Posterior cingulate gyrus (tissue), 11 donors: ENCODE measurements at regions not wholly inside any gene's neighbourhood (a gene's known extent, or its start where the extent isn't known, plus 50 kb on each side); places are given as distances from the start of the nearest gene placed in this dataset.
A peak's percentile ranks its signal among the peaks of the same experiment; 100 is the strongest.

Experiments
- DNase-seq, 10 donors: peaks; one replicate each; pipeline versions ENCODE4 v3.0.0 to v3.0.0-alpha.2; 2020 to 2021; ENCODE audit warnings: mixed read lengths in 3 of 10
- intact Hi-C: fragments of 100-400 bp; cut with DNase I; formaldehyde crosslinking; loops from one replicate; pipeline ENCODE4 v1.15.1; 2023

DNA sequence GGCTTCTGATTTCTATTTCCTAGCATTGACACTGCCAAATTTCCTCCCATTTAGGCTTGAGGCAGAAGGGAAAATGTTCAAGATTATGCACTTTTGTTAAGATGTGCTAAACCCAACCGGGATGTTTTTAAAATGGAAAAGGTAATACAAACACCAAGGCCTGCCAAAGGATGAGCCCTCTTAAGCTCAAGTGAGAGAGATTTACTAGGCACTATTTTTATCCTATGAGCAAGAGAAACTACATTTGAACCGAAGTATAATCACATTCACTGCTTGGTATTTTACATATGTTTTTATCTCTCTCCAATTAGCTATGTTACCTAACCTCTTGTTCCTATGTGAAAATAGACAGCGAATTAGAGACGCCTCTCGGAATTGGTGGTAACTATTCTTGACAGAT is 295.8 kb downstream of the GABRB3 start:
- intact Hi-C loops = no loop called here
- no peak for DNase-seq

GRCh38 chr15:26475554-26475953 is 297.3 kb downstream of the GABRB3 start:
- intact Hi-C loops = no loop called here
- no peak for DNase-seq

DNA sequence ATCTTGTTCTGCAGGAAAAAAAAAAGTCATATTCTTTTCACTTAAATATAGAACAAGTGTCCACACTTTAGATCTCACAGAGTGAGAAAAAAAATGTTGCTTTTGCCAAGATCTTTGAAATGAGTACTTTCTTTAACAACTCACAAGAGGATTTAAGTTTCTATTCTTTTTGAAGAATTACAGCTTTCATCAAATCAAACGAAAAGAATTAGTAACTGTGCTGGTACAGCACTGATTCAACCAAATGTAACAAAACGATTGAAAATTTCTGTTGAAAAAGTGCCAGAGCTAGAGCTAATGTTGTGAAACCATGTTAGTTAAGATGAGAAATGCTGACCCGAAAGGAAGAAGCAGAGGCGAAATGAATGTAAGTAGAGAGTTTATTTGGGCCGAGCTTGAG is 300.2 kb downstream of the GABRB3 start:
- intact Hi-C loops = no loop called here

DNA sequence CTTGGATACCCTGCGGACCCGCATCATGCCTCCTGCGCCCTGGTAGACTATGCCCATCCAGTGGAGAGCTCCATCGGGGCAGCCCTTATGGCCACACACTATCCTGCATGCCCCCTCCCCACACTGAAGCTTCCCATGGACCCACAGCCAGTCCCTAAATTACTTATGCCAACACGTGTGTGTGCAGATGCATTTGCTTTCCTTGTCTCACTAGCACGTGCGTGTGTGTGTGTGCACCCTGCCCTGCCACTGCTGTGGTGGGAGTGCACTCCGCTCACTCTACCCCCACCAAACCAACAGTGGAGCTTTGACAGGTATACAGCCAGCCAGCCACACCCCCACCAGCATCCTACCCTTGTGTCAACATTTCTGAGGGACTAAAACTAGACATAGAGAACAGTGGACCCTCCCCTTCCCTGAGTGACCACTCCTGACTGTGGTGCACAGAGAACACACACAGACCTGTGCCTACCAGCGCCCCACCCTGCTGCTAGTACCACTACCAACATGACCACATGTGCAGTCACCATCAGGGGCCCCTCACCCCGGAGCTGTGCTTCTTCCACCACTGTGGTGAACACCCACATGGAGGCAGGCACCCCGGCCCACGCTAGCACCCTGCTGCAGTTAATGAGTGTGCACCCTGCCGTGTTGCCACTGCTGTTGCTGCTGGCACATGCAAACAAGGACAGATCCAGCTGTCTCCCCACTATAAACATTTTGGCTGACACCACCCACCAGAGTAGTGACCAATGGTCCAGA is 310.8 kb downstream of the GABRB3 start:
- no peak for DNase-seq
- intact Hi-C loops = no loop called here

More for the DNA sequence above, 300.2 kb downstream of the GABRB3 start:
- DNase-seq = no peak

DNA sequence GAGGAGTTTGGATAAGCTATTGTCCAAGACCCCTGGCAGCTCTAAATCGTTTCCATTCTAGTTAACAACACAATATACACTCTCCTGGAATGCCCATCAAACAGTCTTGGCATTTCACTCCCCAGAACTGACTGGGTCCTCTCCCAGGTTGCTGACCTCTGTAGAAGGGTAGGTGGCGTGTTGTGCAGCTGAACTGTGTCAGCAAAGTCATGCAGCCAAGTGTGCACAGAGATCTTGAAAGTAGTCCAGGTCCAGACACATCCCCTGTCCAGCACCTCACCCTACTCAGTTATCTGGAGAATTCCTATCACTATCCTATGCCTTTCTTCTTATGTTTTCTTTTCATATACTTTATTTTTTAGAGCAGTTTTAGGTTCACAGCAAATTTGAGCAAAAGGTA is 312.7 kb downstream of the GABRB3 start:
- intact Hi-C loops = no loop called here

GRCh38 chr15:26455828-26456227 is 317.0 kb downstream of the GABRB3 start:
- DNase-seq = no peak
- intact Hi-C loops = no loop called here

More for the DNA sequence above, 312.7 kb downstream of the GABRB3 start:
- no peak for DNase-seq

DNA sequence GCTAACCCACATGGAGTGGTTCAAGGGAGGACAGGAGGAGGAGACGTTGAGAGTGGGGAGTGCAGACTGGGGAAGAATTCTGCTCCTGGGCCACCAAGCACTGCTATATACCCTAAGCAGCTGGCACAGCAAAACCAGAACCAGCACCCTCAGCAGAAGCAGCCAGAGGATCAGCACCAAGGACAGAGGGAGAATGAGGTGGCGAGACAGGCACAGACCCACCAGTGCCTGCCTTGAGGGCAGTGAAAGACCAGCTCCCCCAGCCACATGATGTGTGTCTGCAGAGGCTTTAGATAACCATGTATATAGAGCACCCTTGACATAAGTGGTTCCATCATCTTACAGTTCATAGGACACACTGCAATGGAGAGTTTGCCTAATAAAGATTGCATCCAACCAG is 319.0 kb downstream of the GABRB3 start:
- intact Hi-C loops = no loop called here
- no peak for DNase-seq

GRCh38 chr15:26451995-26452394 is 320.9 kb downstream of the GABRB3 start:
- DNase-seq = no peak
- intact Hi-C loops = no loop called here

DNA sequence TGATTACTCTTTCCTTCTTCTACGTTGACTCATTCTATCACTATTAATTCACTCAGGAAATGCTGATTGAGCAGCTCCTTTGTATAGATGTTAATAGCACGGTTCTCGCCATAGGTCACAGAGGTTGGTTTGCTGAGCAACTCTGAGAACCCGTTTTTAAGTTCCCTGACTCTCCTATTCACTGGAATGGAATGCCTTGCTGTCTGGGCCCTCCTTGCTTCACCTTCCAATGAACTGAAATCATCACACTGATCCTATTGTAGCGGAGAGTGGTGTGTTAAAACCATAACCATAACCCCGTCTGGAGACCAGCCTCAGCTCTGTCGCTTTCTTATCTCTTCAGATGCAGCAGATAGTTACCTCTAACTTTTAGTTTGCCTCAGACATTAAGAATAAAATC is 323.6 kb downstream of the GABRB3 start:
- DNase-seq = no peak
- intact Hi-C loops = no loop called here

GRCh38 chr15:26443321-26443720 is 329.5 kb downstream of the GABRB3 start:
- intact Hi-C loops = no loop called here
- DNase-seq = no peak

DNA sequence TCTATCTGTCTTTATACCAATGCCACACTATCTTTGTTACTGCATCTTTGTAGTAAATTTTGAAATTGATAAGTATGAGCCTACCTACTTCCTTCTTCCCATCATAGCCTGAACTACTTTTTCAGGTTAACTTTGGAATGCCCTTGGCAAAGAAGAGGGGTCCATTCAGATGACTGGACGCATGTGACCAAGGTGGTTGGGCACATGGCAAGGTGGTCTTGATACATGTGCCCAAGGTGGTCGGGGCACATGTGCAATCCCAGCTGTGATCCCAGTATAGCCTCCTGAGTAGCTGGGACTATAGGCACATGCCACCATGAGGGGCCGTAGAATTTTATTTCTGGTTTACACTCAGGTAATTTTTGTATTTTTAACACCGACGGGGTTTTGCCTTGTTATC is 330.2 kb downstream of the GABRB3 start:
- intact Hi-C loops = no loop called here
- DNase-seq = no peak

- intact Hi-C loops = no loop called here
Observed at GRCh38 chr15:26439681-26440080, 333.2 kb downstream of the GABRB3 start.

DNA sequence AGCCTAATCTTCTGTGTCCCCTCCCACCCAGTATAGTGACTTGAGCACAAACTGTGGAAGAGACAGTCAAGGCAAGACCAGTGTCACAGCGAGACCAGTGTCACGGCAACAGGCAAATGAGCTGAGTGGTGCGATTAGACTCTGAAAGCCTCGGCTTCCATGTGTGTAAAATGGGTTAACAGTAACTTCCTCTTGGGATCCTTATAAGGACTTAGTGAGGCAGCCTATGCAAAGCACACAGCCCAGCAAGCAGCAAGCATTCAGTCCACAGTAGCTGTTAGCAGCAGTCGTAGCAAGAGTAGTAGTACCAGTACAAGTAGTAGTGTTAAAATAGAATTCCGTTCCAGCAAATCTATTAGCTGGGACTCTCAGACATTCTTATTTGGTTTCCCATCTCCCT is 334.1 kb downstream of the GABRB3 start:
- intact Hi-C loops = no loop called here
- DNase-seq = no peak

More at GRCh38 chr15:26439681-26440080, 333.2 kb downstream of the GABRB3 start:
- DNase-seq = no peak

- no peak for DNase-seq
- intact Hi-C loops = no loop called here
Observed at GRCh38 chr15:26438316-26438715, 334.6 kb downstream of the GABRB3 start.

DNA sequence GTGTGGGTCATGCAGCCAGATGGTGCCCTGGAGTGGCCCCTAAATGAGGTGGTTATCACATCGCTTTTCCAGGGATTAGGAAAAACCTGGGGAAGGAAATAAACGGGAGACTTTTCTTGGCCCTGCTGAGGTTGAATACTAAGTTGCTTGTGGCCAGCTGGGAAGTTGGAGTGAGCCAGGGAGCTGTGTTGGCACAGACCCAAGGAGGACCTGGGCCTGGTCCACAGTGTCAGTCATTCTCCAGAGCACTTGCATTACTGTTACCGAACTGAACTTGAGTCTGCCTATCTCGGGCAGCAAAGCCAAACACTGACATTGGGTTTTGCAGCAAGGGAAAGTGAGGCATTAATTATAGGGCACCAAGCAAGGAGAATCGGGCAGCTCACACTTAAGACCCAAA is 339.0 kb downstream of the GABRB3 start:
- DNase-seq = peak in 1 of 10 donors; percentile 66
- intact Hi-C loops = no loop called here

DNA sequence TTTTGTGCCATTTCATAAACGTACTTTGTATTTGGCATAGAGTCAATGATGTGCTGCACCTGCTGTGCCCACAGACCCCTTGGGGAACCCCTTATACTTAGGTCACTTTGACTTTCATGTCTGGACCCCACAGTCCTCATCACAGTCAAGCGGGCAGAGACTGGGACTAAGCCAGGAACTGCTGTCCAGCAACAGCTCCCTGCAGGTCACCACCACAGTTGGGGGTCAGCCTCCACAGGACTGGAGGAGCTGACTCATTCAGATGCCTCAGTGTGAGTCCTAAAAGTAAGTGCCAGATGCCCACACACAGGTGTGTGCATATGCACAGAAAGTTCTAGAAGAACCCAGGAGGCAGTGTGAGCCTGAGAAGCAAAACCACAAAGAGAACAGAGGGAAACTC is 339.8 kb downstream of the GABRB3 start:
- DNase-seq = peak in 1 of 10 donors; percentile 55
- intact Hi-C loops = no loop called here

GRCh38 chr15:26421065-26421464 is 351.8 kb downstream of the GABRB3 start:
- no peak for DNase-seq
- intact Hi-C loops = no loop called here

DNA sequence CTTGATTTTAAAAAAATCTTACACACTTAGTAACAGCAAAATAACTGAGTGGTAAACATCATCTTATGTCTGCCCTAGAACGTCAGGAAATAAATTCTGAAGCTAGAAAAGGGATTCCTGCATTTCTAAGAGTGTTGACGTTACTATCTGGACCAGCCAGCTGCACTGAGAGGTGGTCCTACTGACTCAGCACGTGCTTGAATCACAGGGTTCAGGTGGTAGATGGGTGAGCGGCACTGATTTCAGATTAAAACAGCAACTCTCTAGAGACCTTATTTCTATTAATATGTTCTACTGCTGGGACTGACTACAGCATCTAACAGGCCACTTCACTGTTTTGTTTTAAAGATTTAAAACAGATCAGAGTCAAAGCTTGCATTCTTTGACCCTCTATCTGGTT is 377.2 kb downstream of the GABRB3 start:
- no peak for DNase-seq
- intact Hi-C loops = no loop called here

- DNase-seq = no peak
- intact Hi-C loops = no loop called here
Observed at GRCh38 chr15:26394801-26395200, 378.1 kb downstream of the GABRB3 start.

DNA sequence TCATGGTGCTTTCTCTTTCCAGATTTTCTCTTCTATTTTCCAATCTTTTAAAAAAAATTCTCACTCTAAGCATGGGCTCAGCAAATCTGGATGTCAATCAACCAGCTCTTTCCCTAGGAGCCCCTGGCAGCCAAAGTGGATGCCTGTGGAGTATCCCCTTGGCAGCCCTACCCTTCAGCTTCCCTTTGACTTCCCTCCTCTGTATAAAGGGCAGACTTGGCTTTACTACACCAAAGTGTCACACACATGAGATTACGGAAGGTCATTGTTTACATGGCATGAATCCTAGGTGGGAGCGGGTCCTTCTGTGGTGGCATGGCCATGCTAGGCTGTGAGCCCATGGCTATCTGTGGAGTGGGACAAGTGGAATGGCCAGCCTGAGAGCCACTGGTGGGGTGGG is 379.9 kb downstream of the GABRB3 start:
- intact Hi-C loops = no loop called here

DNA sequence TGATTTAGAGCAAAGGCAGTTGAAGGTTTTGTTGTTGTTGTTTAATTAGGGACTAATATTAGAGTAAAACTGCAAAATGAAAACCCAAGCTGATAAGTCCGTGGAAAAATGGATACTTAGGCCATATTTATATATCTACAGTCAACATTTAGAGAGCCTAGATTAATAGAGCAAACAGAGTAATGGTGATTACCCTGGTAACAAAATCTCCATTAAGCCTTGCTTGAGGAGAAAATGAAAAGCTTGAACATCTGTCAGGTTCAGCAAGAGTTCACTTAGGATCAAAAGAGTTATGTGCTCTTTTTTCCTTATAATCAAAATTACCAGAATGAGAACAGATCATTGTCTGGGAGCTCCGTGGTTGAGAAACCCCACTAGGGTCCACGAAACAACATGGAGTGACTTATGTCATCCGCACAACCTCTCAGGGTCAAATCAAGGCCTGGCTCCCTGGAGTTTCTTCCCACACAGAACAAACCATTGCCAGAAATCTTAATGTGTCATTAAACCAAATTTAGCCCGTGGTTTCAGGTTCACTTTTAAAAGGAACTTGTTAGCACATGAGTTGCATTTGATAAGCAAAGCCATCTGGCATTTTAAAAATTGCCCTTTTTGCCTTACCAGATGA is 381.2 kb downstream of the GABRB3 start:
- DNase-seq = no peak
- intact Hi-C loops = no loop called here

More for the DNA sequence above, 379.9 kb downstream of the GABRB3 start:
- DNase-seq = no peak

DNA sequence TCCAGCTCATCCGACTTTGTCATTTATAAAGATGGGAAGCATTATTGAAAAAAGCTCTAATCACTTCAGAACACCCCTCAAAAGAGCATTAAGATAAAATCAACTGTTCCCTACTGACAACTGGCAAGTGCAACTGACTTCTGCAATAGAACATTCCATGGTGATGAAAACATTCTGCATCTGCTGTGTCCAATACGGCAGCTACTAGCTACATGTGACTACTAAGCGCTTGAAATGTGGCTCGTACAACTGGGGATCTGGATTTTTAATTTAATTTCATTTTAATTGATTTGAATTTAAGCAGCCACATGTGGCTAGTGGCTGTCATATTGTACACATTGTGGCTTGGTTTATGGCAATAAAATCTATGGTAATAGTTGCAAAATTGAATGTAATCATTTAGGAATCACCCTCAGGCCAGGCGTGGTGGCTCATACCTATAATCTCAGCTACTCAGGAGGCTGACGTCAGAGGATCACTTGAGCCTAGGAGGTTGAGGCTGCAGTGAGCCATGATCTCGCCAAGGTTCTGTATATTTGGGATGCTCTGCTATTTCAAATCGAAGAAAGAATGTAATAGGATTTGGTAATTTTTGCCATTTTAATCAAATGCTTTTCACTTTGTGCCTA is 390.3 kb downstream of the GABRB3 start:
- DNase-seq = no peak
- intact Hi-C loops = no loop called here
